OCI-LY1 (cell line): ENCODE measurements at regions not wholly inside any gene's neighbourhood (a gene's known extent, or its start where the extent isn't known, plus 50 kb on each side); places are given as distances from the start of the nearest gene placed in this dataset.

ENCODE experiments used
- H2AFZ ChIP-seq: fragments of 200-600 bp; sonication (generic), shearing (Covaris generic); 2 replicates; pipeline ENCODE4 v1.6.0; 2014; ENCODE audit warnings: antibody characterized with exemption, mild to moderate bottlenecking, low read length
- H3F3A ChIP-seq: fragments of 200-600 bp; sonication (generic), shearing (Covaris generic); 2 replicates; pipeline ENCODE4 v1.6.0; 2014; ENCODE audit warnings: mild to moderate bottlenecking, antibody characterized with exemption, low read length, moderate library complexity; ENCODE audit not compliant: insufficient read depth
- H3K27ac ChIP-seq: fragments of 200-600 bp; sonication (generic); 2 replicates; pipeline ENCODE4 v1.5.1; 2014; ENCODE audit warnings: low read length, mixed run types, mild to moderate bottlenecking, low read depth; ENCODE audit not compliant: poor library complexity, severe bottlenecking
- H3K27me3 ChIP-seq: fragments of 200-600 bp; sonication (generic); 2 replicates; pipeline ENCODE4 v1.6.0; 2014; ENCODE audit warnings: antibody characterized with exemption, mild to moderate bottlenecking, low read length, moderate library complexity; ENCODE audit not compliant: insufficient read depth
- H3K36me3 ChIP-seq: fragments of 200-600 bp; sonication (generic); 2 replicates; pipeline ENCODE4 v1.6.1; 2014; ENCODE audit warnings: mild to moderate bottlenecking, antibody characterized with exemption, low read length, moderate library complexity, mixed read lengths; ENCODE audit not compliant: insufficient read depth
- H3K4me1 ChIP-seq: fragments of 200-600 bp; sonication (generic); 2 replicates; pipeline ENCODE4 v1.5.1; 2014; ENCODE audit warnings: mild to moderate bottlenecking, low read length, moderate library complexity; ENCODE audit not compliant: insufficient read depth, severe bottlenecking
- H3K4me2 ChIP-seq: fragments of 200-600 bp; sonication (generic), shearing (Covaris generic); 2 replicates; pipeline ENCODE4 v1.6.1; 2014; ENCODE audit warnings: low read length
- H3K4me3 ChIP-seq: fragments of 200-600 bp; sonication (generic); 2 replicates; pipeline ENCODE4 v1.5.1; 2014; ENCODE audit warnings: low read length, low read depth, mild to moderate bottlenecking, mixed read lengths; ENCODE audit not compliant: poor library complexity, severe bottlenecking
- H3K79me2 ChIP-seq: fragments of 200-600 bp; shearing (Covaris generic); 2 replicates; pipeline ENCODE4 v1.6.1; 2016; ENCODE audit warnings: mixed run types, low read length, mixed read lengths; ENCODE audit not compliant: insufficient read depth
- H3K9ac ChIP-seq: fragments of 200-600 bp; sonication (generic), shearing (Covaris generic); 2 replicates; pipeline ENCODE4 v1.6.1; 2014; ENCODE audit warnings: mild to moderate bottlenecking, low read length, mixed read lengths
- H3K9me2 ChIP-seq: fragments of 200-600 bp; sonication (generic), shearing (Covaris generic); 2 replicates; pipeline ENCODE4 v1.6.1; 2014; ENCODE audit warnings: low read depth, mild to moderate bottlenecking, low read length, mixed read lengths
- H3K9me3 ChIP-seq: fragments of 200-600 bp; shearing (Covaris generic); 2 replicates; pipeline ENCODE4 v1.6.1; 2014; ENCODE audit warnings: low read length, mixed read lengths
- H4K20me1 ChIP-seq: fragments of 200-600 bp; sonication (generic), shearing (Covaris generic); 2 replicates; pipeline ENCODE4 v1.6.0; 2016; ENCODE audit warnings: mild to moderate bottlenecking, low read length; ENCODE audit not compliant: insufficient read depth
- CTCF ChIP-seq: fragments of 200-600 bp; sonication (generic), shearing (Covaris generic); IDR thresholded peaks from 2 replicates; pipeline ENCODE4 v1.5.1; 2017; ENCODE audit warnings: mild to moderate bottlenecking, antibody characterized with exemption, low read length, moderate library complexity, mixed read lengths
- EZH2 ChIP-seq: fragments of 200-600 bp; sonication (generic), shearing (Covaris generic); IDR thresholded peaks from 2 replicates; pipeline ENCODE4 v1.8.0; 2017; ENCODE audit warnings: borderline replicate concordance, mixed run types, mild to moderate bottlenecking, antibody characterized with exemption, low read length, moderate library complexity, mixed read lengths

GRCh38 chr13:91119643-91120042 lies 227.8 kb upstream of the MIR17HG start:
- Histone ChIP-seq H3K36me3 (no peaks in the 10 kb centered on the region), H3K79me2 (no peaks in the 10 kb centered on the region), H4K20me1 (no peaks in the 10 kb centered on the region), H3K9ac (no peak overlapping the region), H3K4me3 (no peak overlapping the region), H3K27me3 (no peaks in the 10 kb centered on the region), H3F3A (no peaks in the 10 kb centered on the region), H3K4me1 (no peaks in the 10 kb centered on the region), H3K9me3 (no peaks in the 10 kb centered on the region), H2AFZ (no peak overlapping the region), H3K27ac (no peak overlapping the region), H3K9me2 (no peaks in the 10 kb centered on the region), H3K4me2 (no peak overlapping the region)
- TF ChIP-seq CTCF: no peak
- no peak for TF ChIP-seq EZH2

- Histone ChIP-seq H3K36me3 (no peaks in the 10 kb centered on the region), H3K4me3 (no peak overlapping the region), H3K27me3 (no peaks in the 10 kb centered on the region), H2AFZ (no peak overlapping the region), H3K4me2 (no peak overlapping the region), H3K4me1 (no peaks in the 10 kb centered on the region), H3F3A (no peaks in the 10 kb centered on the region), H3K27ac (no peak overlapping the region), H4K20me1 (no peaks in the 10 kb centered on the region), H3K9me2 (no peaks in the 10 kb centered on the region), H3K79me2 (no peaks in the 10 kb centered on the region), H3K9me3 (no peaks in the 10 kb centered on the region), H3K9ac (no peak overlapping the region)
- TF ChIP-seq CTCF (no peak), EZH2 (no peak)
Observed at GRCh38 chr13:91122766-91123165, 224.7 kb upstream of the MIR17HG start.

- H3K27ac ChIP-seq: no peak overlapping the region
- H4K20me1 ChIP-seq: no peaks in the 10 kb centered on the region
- no peaks in the 10 kb centered on the region for H3K27me3 ChIP-seq
- no peaks in the 10 kb centered on the region for H3K36me3 ChIP-seq
- no peak overlapping the region for H3K4me3 ChIP-seq
- H3F3A ChIP-seq: no peaks in the 10 kb centered on the region
- H3K4me2 ChIP-seq: no peak overlapping the region
- no peaks in the 10 kb centered on the region for H3K9me2 ChIP-seq
- no peaks in the 10 kb centered on the region for H3K4me1 ChIP-seq
- no peaks in the 10 kb centered on the region for H3K79me2 ChIP-seq
- H2AFZ ChIP-seq: no peak overlapping the region
- H3K9ac ChIP-seq: no peak overlapping the region
- TF ChIP-seq EZH2 (no peak), CTCF (no peak)
- H3K9me3 ChIP-seq: no peaks in the 10 kb centered on the region
Observed at GRCh38 chr13:91123456-91124127, 223.9 kb upstream of the MIR17HG start.
